ENCODE measurements at regions not wholly inside any gene's neighbourhood (a gene's known extent, or its start where the extent isn't known, plus 50 kb on each side); places are given as distances from the start of the nearest gene placed in this dataset.

DNA sequence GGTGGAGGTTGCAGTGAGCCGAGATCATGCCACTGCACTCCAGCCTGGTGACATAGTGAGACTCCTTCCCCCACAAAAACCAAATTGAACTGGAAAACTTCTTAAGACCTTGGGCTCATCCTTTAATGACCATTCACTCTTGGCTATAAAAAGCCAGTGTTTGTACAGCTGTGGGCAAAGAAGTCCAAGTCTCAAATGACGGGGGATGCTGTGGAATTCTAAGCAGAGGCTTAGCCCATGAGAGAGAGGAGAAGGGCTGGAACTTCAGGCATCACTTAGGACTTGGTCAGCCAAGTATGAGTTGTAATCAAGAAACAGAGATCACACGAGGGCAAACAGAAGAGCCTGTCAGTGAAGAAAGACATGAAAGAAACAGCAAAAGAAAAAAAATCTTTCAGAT is 79.3 kb upstream of the POU3F3 start:
- no peaks in the 10 kb centered on the region for H3K79me2 ChIP-seq (ENCODE audit: low read length)
- no peak overlapping the region for H3K27ac ChIP-seq (ENCODE audit: low read length)
- no peaks in the 10 kb centered on the region for H3K9me3 ChIP-seq (replicated peaks; ENCODE audit: insufficient read depth, low read length)
- H3K9ac ChIP-seq (ENCODE audit: low read length): no peak overlapping the region
- no peak overlapping the region for H2AFZ ChIP-seq (ENCODE audit: low read length)
- H3K9me2 ChIP-seq (replicated peaks; ENCODE audit: insufficient read depth, low read length): no peaks in the 10 kb centered on the region
- no peaks in the 10 kb centered on the region for H4K20me1 ChIP-seq (ENCODE audit: insufficient read depth, low read length)
- no peaks in the 10 kb centered on the region for H3K4me1 ChIP-seq (ENCODE audit: low read length)
- H3K4me2 ChIP-seq (ENCODE audit: low read depth, low read length): no peak overlapping the region
- H3K27me3 ChIP-seq (replicated peaks; ENCODE audit: insufficient read depth, low read length): no peaks in the 10 kb centered on the region
- H3K4me3 ChIP-seq (ENCODE audit: low read length): no peak overlapping the region
- no peaks in the 10 kb centered on the region for H3F3A ChIP-seq (ENCODE audit: insufficient read depth, low read length)
- no peaks in the 10 kb centered on the region for H3K36me3 ChIP-seq (replicated peaks; ENCODE audit: insufficient read depth, low read length)
- no peak for TF ChIP-seq EZH2 (optimal IDR thresholded peaks at IDR 0.05; ENCODE audit: low read depth, low read length)
- TF ChIP-seq, protein P1, sequence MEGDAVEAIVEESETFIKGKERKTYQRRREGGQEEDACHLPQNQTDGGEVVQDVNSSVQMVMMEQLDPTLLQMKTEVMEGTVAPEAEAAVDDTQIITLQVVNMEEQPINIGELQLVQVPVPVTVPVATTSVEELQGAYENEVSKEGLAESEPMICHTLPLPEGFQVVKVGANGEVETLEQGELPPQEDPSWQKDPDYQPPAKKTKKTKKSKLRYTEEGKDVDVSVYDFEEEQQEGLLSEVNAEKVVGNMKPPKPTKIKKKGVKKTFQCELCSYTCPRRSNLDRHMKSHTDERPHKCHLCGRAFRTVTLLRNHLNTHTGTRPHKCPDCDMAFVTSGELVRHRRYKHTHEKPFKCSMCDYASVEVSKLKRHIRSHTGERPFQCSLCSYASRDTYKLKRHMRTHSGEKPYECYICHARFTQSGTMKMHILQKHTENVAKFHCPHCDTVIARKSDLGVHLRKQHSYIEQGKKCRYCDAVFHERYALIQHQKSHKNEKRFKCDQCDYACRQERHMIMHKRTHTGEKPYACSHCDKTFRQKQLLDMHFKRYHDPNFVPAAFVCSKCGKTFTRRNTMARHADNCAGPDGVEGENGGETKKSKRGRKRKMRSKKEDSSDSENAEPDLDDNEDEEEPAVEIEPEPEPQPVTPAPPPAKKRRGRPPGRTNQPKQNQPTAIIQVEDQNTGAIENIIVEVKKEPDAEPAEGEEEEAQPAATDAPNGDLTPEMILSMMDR (IDR thresholded peaks at IDR 0.05; ENCODE audit: low read length): no peak
- DNase-seq: no peak

DNA sequence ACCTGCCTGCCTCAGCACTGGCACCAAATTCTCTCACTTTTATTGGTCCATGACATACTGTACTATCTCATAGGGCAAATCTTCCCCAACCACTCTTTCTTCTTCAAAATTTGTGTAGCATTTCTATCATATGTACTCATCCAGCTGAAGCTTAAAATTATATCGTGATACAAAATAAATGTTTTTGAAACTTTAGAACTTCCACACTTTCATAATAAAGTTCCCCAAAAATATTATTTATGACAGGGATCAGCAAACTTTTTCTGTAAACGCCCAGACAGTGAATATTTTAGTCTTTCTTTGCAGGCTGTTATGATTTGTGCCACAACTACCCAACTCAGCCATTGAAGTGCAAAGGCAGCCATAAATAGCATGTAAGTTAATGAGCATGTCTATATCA is 76.2 kb upstream of the POU3F3 start:
- Histone ChIP-seq H3K4me3 (ENCODE audit: low read length) (no peak overlapping the region), H3K36me3 (replicated peaks; ENCODE audit: insufficient read depth, low read length) (no peaks in the 10 kb centered on the region), H3K9ac (ENCODE audit: low read length) (no peak overlapping the region), H3K4me2 (ENCODE audit: low read depth, low read length) (no peak overlapping the region), H3K9me3 (replicated peaks; ENCODE audit: insufficient read depth, low read length) (no peaks in the 10 kb centered on the region), H2AFZ (ENCODE audit: low read length) (no peak overlapping the region), H3K79me2 (ENCODE audit: low read length) (no peaks in the 10 kb centered on the region), H3K27ac (ENCODE audit: low read length) (no peak overlapping the region), H3K27me3 (replicated peaks; ENCODE audit: insufficient read depth, low read length) (no peaks in the 10 kb centered on the region), H3K9me2 (replicated peaks; ENCODE audit: insufficient read depth, low read length) (no peaks in the 10 kb centered on the region), H4K20me1 (ENCODE audit: insufficient read depth, low read length) (no peaks in the 10 kb centered on the region), H3K4me1 (ENCODE audit: low read length) (no peaks in the 10 kb centered on the region), H3F3A (ENCODE audit: insufficient read depth, low read length) (no peaks in the 10 kb centered on the region)
- TF ChIP-seq, protein P1 (IDR thresholded peaks at IDR 0.05; ENCODE audit: low read length): no peak
- TF ChIP-seq EZH2 (optimal IDR thresholded peaks at IDR 0.05; ENCODE audit: low read depth, low read length): no peak
- TF ChIP-seq EZH2phosphoT487 (IDR thresholded peaks at IDR 0.05; ENCODE audit: low read length): no peak
- DNase-seq: no peak

DNA sequence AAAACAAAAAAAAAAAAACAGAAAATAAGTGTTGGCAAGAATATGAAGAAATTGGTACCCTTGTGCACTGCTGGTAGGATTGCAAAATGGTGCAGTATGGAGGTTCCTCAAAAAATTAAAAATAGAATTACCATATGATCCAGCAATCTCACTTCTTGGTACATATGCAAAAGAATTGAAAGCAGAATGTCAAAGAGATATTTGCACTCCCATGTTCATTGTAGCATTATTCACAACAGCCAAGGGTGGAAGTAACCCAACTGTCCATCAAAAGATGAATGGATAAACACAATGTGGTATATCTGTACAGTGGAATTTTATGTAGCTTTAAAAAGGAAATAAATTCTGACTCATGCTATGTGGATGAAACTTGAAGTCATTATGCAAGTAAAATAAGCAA is 72.8 kb upstream of the POU3F3 start:
- H3K79me2 ChIP-seq (ENCODE audit: low read length): no peaks in the 10 kb centered on the region
- DNase-seq: no peak
- H3K4me1 ChIP-seq (ENCODE audit: low read length): no peaks in the 10 kb centered on the region
- no peaks in the 10 kb centered on the region for H3F3A ChIP-seq (ENCODE audit: insufficient read depth, low read length)
- no peaks in the 10 kb centered on the region for H4K20me1 ChIP-seq (ENCODE audit: insufficient read depth, low read length)
- H3K9me2 ChIP-seq (replicated peaks; ENCODE audit: insufficient read depth, low read length): no peaks in the 10 kb centered on the region
- no peak for TF ChIP-seq EZH2 (optimal IDR thresholded peaks at IDR 0.05; ENCODE audit: low read depth, low read length)
- no peak for TF ChIP-seq EZH2phosphoT487 (IDR thresholded peaks at IDR 0.05; ENCODE audit: low read length)
- TF ChIP-seq, protein P1 (IDR thresholded peaks at IDR 0.05; ENCODE audit: low read length): no peak
- no peak overlapping the region for H3K4me2 ChIP-seq (ENCODE audit: low read depth, low read length)
- H3K27me3 ChIP-seq (replicated peaks; ENCODE audit: insufficient read depth, low read length): no peaks in the 10 kb centered on the region
- no peaks in the 10 kb centered on the region for H3K9me3 ChIP-seq (replicated peaks; ENCODE audit: insufficient read depth, low read length)
- no peak overlapping the region for H3K27ac ChIP-seq (ENCODE audit: low read length)
- H3K36me3 ChIP-seq (replicated peaks; ENCODE audit: insufficient read depth, low read length): no peaks in the 10 kb centered on the region
- H2AFZ ChIP-seq (ENCODE audit: low read length): no peak overlapping the region
- H3K9ac ChIP-seq (ENCODE audit: low read length): no peak overlapping the region
- no peak overlapping the region for H3K4me3 ChIP-seq (ENCODE audit: low read length)

Data from MM.1S (cell line).